ENCODE measurements at regions not wholly inside any gene's neighbourhood (a gene's known extent, or its start where the extent isn't known, plus 50 kb on each side); places are given as distances from the start of the nearest gene placed in this dataset.

DNA sequence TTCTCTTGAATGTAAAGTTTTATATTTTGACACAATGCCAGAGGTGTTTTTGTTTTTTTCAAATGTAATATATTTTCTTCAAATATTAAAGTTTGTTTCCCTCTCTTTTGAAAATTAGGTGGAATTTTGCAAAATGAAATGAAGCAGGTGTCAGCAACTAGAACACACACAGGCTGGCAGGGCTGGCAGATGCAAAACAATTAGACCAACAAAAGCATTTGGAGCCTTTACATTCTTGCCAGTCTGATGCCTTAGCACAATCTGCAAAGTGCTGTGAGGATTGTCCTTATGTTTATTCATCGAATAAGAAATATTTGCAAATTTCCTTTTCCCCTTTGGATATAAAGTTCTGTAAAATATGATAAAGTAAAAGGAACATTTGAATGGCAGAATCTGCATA is 1063.9 kb downstream of the CDH9 start:
- TF ChIP-seq EP300 (IDR thresholded peaks at IDR 0.05), result no peak
- TF ChIP-seq, protein P1, sequence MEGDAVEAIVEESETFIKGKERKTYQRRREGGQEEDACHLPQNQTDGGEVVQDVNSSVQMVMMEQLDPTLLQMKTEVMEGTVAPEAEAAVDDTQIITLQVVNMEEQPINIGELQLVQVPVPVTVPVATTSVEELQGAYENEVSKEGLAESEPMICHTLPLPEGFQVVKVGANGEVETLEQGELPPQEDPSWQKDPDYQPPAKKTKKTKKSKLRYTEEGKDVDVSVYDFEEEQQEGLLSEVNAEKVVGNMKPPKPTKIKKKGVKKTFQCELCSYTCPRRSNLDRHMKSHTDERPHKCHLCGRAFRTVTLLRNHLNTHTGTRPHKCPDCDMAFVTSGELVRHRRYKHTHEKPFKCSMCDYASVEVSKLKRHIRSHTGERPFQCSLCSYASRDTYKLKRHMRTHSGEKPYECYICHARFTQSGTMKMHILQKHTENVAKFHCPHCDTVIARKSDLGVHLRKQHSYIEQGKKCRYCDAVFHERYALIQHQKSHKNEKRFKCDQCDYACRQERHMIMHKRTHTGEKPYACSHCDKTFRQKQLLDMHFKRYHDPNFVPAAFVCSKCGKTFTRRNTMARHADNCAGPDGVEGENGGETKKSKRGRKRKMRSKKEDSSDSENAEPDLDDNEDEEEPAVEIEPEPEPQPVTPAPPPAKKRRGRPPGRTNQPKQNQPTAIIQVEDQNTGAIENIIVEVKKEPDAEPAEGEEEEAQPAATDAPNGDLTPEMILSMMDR (IDR thresholded peaks at IDR 0.05), result no peak
- no peak for TF ChIP-seq POLR2A (IDR thresholded peaks at IDR 0.05)
- no peak for TF ChIP-seq POLR2AphosphoS5 (IDR thresholded peaks at IDR 0.05)

All from sigmoid colon (tissue), 4 donors.